Embryonic facial prominence (tissue), 1 donor: ENCODE measurements at regions not wholly inside any gene's neighbourhood (a gene's known extent, or its start where the extent isn't known, plus 50 kb on each side); places are given as distances from the start of the nearest gene placed in this dataset.

ENCODE experiments used
- DNase-seq: peaks from one replicate; pipeline ENCODE4 v3.0.0-alpha.2; 2016; ENCODE audit errors: extremely low spot score

- no peak for DNase-seq
Measured at GRCh38 chr18:78900938-78901909, 78.4 kb upstream of the SALL3 start.

- no peak for DNase-seq
Measured at GRCh38 chr18:78901923-78902794, 77.5 kb upstream of the SALL3 start.

GRCh38 chr18:78902795-78903435 is 76.7 kb upstream of the SALL3 start:
- no peak for DNase-seq

GRCh38 chr18:78903436-78904178 is 76.0 kb upstream of the SALL3 start:
- no peak for DNase-seq

- no peak for DNase-seq
Measured at GRCh38 chr18:78904179-78904531, 75.5 kb upstream of the SALL3 start.

GRCh38 chr18:78905334-78905733 is 74.3 kb upstream of the SALL3 start:
- DNase-seq: no peak

GRCh38 chr18:78906066-78906465 is 73.6 kb upstream of the SALL3 start:
- no peak for DNase-seq

GRCh38 chr18:78908462-78909260 is 71.0 kb upstream of the SALL3 start:
- DNase-seq: no peak

GRCh38 chr18:78911751-78912283 is 67.8 kb upstream of the SALL3 start:
- no peak for DNase-seq

GRCh38 chr18:78912336-78912735 is 67.3 kb upstream of the SALL3 start:
- DNase-seq: no peak

- DNase-seq: no peak
Measured at GRCh38 chr18:78912844-78913243, 66.8 kb upstream of the SALL3 start.

GRCh38 chr18:78913395-78913794 is 66.2 kb upstream of the SALL3 start:
- no peak for DNase-seq

- no peak for DNase-seq
Measured at GRCh38 chr18:78913830-78914231, 65.8 kb upstream of the SALL3 start.

- no peak for DNase-seq
Measured at GRCh38 chr18:78914249-78914935, 65.2 kb upstream of the SALL3 start.

- no peak for DNase-seq
Measured at GRCh38 chr18:78915446-78916008, 64.1 kb upstream of the SALL3 start.

GRCh38 chr18:78918707-78919106 is 60.9 kb upstream of the SALL3 start:
- no peak for DNase-seq

GRCh38 chr18:78919956-78920355 is 59.7 kb upstream of the SALL3 start:
- no peak for DNase-seq

GRCh38 chr18:78920456-78921138 is 59.0 kb upstream of the SALL3 start:
- DNase-seq: no peak

GRCh38 chr18:78922856-78923255 is 56.8 kb upstream of the SALL3 start:
- no peak for DNase-seq
